ENCODE measurements at regions not wholly inside any gene's neighbourhood (a gene's known extent, or its start where the extent isn't known, plus 50 kb on each side); places are given as distances from the start of the nearest gene placed in this dataset.

- no peak for TF ChIP-seq CTCF (IDR thresholded peaks at IDR 0.05 in 2 of 3, conservative IDR thresholded peaks at IDR 0.05 in 1 of 3; ENCODE audit: borderline replicate concordance in 1 of 3, insufficient read depth in 1 of 3, low read depth in 2 of 3, low read length in 2 of 3)
- no peak for TF ChIP-seq EGR1 (IDR thresholded peaks at IDR 0.05; ENCODE audit: low read depth)
- no peak for TF ChIP-seq POLR2A (IDR thresholded peaks at IDR 0.05; ENCODE audit: borderline replicate concordance, extremely low read depth, insufficient read depth, insufficient read length)
- no peak for TF ChIP-seq YY1 (IDR thresholded peaks at IDR 0.05; ENCODE audit: extremely low read depth, insufficient replicate concordance, low read depth, low read length)
- TF ChIP-seq EZH2phosphoT487 (IDR thresholded peaks at IDR 0.05; ENCODE audit: borderline replicate concordance) = no peak
- no peak for TF ChIP-seq POLR2AphosphoS5 (IDR thresholded peaks at IDR 0.05; ENCODE audit: low read depth, low read length)
- TF ChIP-seq RAD21 (IDR thresholded peaks at IDR 0.05; ENCODE audit: low read depth) = no peak
- TF ChIP-seq SP1 (IDR thresholded peaks at IDR 0.05; ENCODE audit: low read depth) = no peak
- no peak for TF ChIP-seq MAX (IDR thresholded peaks at IDR 0.05)
- no peak for TF ChIP-seq JUND (IDR thresholded peaks at IDR 0.05)
- TF ChIP-seq EZH2 (IDR thresholded peaks at IDR 0.05) = no peak
- no peak for TF ChIP-seq TCF7L2 (IDR thresholded peaks at IDR 0.05; ENCODE audit: borderline replicate concordance, extremely low read depth, insufficient read depth, insufficient read length)
- TF ChIP-seq ZFX (IDR thresholded peaks at IDR 0.05) = no peak
- TF ChIP-seq FOSL1 (IDR thresholded peaks at IDR 0.05; ENCODE audit: low read depth) = no peak
These were observed 162.8 kb downstream of the RBM43 start for GRCh38 chr2:151098841-151099240.
